Kidney (tissue), 13 donors: ENCODE measurements at regions not wholly inside any gene's neighbourhood (a gene's known extent, or its start where the extent isn't known, plus 50 kb on each side); places are given as distances from the start of the nearest gene placed in this dataset.
A peak's percentile ranks its signal among the peaks of the same experiment; 100 is the strongest.

ENCODE experiments used
- DNase-seq, 5 donors: peaks; one replicate each; pipeline ENCODE4 v3.0.0-alpha.2; 2013 to 2020
- FAIRE-seq: peaks from 2 replicates; lab custom pipeline; 2012; peaks lifted over from hg19 to GRCh38; lab: Jason Lieb, UNC
- H3K27ac ChIP-seq, 2 donors: one replicate each; pipeline ENCODE4 v1.7.0; 2013; ENCODE audit warnings: low read depth in 2 of 2, low read length in 2 of 2, inconsistent platforms in 1 of 2
- H3K27me3 ChIP-seq: one replicate; pipeline ENCODE4 v1.7.1; 2013; ENCODE audit warnings: low read length, inconsistent platforms; ENCODE audit not compliant: control insufficient read depth, insufficient read depth
- H3K36me3 ChIP-seq, 3 donors: one replicate each; pipeline versions ENCODE4 v1.7.0 to v1.7.1; 2013; ENCODE audit warnings: low read length in 3 of 3, control low read depth in 1 of 3, inconsistent platforms in 1 of 3; ENCODE audit not compliant: insufficient read depth in 3 of 3, control insufficient read depth in 2 of 3
- H3K4me1 ChIP-seq, 3 donors: one replicate each; pipeline versions ENCODE4 v1.7.0 to v1.7.1; 2013; ENCODE audit warnings: low read length in 3 of 3, inconsistent platforms in 1 of 3, low read depth in 1 of 3; ENCODE audit not compliant: control insufficient read depth in 2 of 3, insufficient read depth in 2 of 3
- H3K4me3 ChIP-seq, 3 donors: one replicate each; pipeline versions ENCODE4 v1.7.0 to v1.8.1; 2013; ENCODE audit warnings: low read length in 3 of 3, control low read depth in 1 of 3, inconsistent platforms in 1 of 3
- H3K9ac ChIP-seq, 3 donors: one replicate each; pipeline versions ENCODE4 v1.7.0 to v1.7.1; 2013; ENCODE audit warnings: low read length in 3 of 3, control low read depth in 1 of 3, inconsistent platforms in 1 of 3
- H3K9me3 ChIP-seq, 3 donors: one replicate each; pipeline versions ENCODE4 v1.7.0 to v1.7.1; 2013; ENCODE audit warnings: low read length in 3 of 3, control low read depth in 1 of 3, inconsistent platforms in 1 of 3; ENCODE audit not compliant: control insufficient read depth in 2 of 3, insufficient read depth in 1 of 3
- intact Hi-C: fragments of 100-400 bp; cut with DNase I; formaldehyde crosslinking; loops from one replicate; pipeline ENCODE4 v1.11.1; 2022
- TF ChIP-seq, protein P1 (sequence below): IDR thresholded peaks from 3 replicates; pipeline ENCODE4 v1.5.1; 2012; ENCODE audit warnings: mild to moderate bottlenecking, moderate library complexity, borderline replicate concordance; ENCODE audit not compliant: insufficient read depth; ENCODE audit errors: extremely low read depth
- donor health status: control.
- donor health status: control.
- donor health status: control.
- donor health status: control.
- donor health status: control.
- donor health status: DM: yes; HTN: yes; CAD: no.
- donor health status: Normal renal cell carcinoma (clear cell type).

DNA sequence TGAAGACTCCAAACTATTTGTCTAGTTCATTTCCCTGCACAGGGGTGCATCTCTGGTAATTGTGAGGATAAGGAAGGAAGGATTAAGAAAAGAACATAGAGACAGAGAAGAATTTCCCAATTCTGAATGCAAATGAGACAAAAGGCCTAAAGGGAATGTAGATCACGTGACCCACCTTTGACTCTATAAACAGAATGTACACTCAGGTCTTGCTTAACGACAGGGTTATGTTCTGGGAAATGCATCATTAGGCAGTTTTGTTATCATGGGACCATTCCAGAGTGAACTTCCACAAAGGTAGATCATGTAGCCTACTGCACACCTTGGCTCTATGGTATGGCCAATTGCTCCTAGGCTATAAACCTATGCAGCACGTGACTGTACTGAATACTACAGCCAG lies 252.3 kb upstream of the ZP4 start:
- H3K4me3 ChIP-seq, result no peak overlapping the region
- no peak overlapping the region for H3K27ac ChIP-seq
- intact Hi-C loops, result no loop called here
- H3K9ac ChIP-seq, result no peak overlapping the region
- FAIRE-seq, result no peak
- no peak for DNase-seq
- TF ChIP-seq, protein P1, sequence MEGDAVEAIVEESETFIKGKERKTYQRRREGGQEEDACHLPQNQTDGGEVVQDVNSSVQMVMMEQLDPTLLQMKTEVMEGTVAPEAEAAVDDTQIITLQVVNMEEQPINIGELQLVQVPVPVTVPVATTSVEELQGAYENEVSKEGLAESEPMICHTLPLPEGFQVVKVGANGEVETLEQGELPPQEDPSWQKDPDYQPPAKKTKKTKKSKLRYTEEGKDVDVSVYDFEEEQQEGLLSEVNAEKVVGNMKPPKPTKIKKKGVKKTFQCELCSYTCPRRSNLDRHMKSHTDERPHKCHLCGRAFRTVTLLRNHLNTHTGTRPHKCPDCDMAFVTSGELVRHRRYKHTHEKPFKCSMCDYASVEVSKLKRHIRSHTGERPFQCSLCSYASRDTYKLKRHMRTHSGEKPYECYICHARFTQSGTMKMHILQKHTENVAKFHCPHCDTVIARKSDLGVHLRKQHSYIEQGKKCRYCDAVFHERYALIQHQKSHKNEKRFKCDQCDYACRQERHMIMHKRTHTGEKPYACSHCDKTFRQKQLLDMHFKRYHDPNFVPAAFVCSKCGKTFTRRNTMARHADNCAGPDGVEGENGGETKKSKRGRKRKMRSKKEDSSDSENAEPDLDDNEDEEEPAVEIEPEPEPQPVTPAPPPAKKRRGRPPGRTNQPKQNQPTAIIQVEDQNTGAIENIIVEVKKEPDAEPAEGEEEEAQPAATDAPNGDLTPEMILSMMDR, result no peak
- no peaks in the 10 kb centered on the region for H3K9me3 ChIP-seq
- no peaks in the 10 kb centered on the region for H3K27me3 ChIP-seq
- no peaks in the 10 kb centered on the region for H3K36me3 ChIP-seq
- H3K4me1 ChIP-seq, result no peaks in the 10 kb centered on the region

DNA sequence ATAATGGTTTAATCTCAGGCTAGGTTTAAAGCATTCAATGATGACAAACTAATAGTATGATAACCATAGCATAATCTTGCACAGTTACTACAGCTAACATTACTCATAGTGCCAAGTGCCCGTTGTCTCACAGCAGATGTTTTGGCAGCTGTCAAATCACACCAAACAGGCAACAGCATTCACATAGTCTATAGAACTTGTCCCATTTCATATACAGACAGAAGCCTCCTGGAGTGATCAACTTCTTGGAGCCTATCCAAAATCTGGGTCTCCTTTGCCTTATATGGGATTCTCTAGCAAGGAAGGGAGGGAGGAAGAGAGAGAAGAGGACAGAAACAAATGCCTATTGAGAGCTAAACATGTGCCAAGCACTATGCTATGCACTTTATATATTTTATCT lies 250.6 kb upstream of the ZP4 start:
- Histone ChIP-seq H3K9ac (no peak overlapping the region), H3K27ac (no peak overlapping the region), H3K9me3 (no peaks in the 10 kb centered on the region), H3K36me3 (no peaks in the 10 kb centered on the region), H3K4me1 (no peaks in the 10 kb centered on the region), H3K4me3 (no peak overlapping the region), H3K27me3 (no peaks in the 10 kb centered on the region)
- intact Hi-C loops, result no loop called here
- TF ChIP-seq, protein P1, result no peak
- FAIRE-seq (no peak), DNase-seq (peak in 1 of 5 donors; percentile 5)

- FAIRE-seq, result no peak
- no peak for DNase-seq
- intact Hi-C loops, result no loop called here
Measured at GRCh38 chr1:238139713-238140112, 249.0 kb upstream of the ZP4 start.

More at GRCh38 chr1:238139713-238140112, 249.0 kb upstream of the ZP4 start:
- H3K4me3 ChIP-seq, result no peak overlapping the region
- H3K27me3 ChIP-seq, result no peaks in the 10 kb centered on the region
- H3K36me3 ChIP-seq, result no peaks in the 10 kb centered on the region
- no peaks in the 10 kb centered on the region for H3K4me1 ChIP-seq
- H3K27ac ChIP-seq, result no peak overlapping the region
- TF ChIP-seq, protein P1, result no peak
- no peak overlapping the region for H3K9ac ChIP-seq
- no peaks in the 10 kb centered on the region for H3K9me3 ChIP-seq
